HK-2 (cell line): ENCODE measurements at regions not wholly inside any gene's neighbourhood (a gene's known extent, or its start where the extent isn't known, plus 50 kb on each side); places are given as distances from the start of the nearest gene placed in this dataset.
A peak's percentile ranks its signal among the peaks of the same experiment; 100 is the strongest.
"Not testable (repeated sequence)": the region's sequence is repeated elsewhere in the genome, so short reads cannot be mapped to it uniquely, and the experiment has no call there.

Experiments
- DNase-seq: peaks from one replicate; pipeline ENCODE4 v3.0.0-alpha.2; 2018; ENCODE audit not compliant: unreplicated experiment

DNA sequence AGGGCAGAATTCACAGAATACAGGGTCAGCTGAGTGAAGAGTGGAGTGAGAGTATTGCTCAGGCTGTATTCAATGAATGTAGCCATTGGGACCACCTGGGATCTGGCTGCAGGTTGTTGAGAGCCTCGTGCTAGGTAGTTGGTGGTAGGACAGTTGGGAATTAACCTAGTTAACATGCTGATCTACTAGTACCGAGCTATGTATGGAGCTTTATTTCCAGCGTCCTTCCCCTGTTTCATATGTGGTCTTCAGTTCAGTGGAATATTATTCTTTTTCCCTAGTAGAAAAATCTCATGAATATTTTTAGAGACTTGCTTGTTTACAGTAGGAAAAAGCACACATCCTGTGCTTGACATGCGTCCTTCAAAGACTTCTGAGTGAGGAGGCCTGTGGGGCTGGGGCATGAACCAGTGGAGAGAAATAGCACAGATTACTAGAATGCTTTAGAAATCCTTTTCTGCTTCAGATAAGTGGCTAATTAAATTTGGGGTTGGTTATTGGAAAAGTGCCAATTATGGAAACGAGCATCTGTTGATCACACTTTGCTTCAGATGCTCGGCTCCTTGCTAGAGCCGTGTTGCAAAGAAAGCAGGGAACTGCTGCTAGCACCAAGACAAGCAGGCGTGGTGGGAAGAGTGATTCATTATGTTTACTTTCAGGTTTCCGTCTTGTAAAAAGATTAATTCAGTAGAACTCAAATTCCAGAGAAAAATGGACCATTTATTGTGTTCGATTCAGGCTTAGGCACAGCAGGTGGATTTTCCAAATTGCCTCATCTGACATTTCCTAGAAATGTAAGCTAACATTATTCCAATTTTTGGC is 53.6 kb downstream of the ARF6 start:
- DNase-seq: no peak

DNA sequence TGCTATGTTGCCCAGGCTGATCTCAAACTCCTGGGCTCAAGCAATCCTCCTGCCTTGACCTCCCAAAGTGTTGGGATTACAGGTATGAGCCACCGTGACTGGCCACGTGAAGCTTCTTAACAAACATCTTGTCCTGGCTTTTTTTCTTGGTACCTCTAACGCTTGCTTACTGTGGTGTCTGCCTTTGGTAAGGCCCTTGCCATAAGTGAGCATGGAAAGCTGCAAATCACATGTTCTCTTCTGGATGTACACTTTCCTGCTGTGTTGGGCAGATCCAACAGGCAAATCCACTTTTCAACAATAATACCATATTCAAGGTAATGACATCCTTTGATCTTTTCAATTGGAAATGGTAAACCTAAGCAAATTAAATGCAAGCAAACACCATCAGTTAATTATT is 54.6 kb downstream of the ARF6 start:
- no peak for DNase-seq

GRCh38 chr14:49950275-49951228 is 57.7 kb downstream of the ARF6 start:
- DNase-seq: no peak

DNA sequence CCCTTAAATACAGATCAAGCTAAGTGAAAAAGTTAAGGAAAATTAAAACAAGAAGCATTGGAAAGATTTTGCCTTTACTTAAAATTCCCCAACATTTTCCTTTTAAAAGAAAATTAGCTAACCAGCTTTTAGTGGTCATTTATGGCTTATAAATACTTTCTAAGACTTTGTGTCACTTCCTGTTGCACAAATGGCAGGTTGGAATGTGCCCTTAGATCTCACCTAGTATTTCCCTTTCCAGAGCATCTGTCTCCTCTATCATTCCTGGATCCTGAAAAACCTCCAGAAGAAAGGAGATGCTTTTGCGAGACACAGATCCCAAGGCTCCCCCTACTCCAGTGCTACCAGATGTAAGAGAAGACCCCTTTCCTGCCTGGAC is 58.3 kb downstream of the ARF6 start:
- no peak for DNase-seq

DNA sequence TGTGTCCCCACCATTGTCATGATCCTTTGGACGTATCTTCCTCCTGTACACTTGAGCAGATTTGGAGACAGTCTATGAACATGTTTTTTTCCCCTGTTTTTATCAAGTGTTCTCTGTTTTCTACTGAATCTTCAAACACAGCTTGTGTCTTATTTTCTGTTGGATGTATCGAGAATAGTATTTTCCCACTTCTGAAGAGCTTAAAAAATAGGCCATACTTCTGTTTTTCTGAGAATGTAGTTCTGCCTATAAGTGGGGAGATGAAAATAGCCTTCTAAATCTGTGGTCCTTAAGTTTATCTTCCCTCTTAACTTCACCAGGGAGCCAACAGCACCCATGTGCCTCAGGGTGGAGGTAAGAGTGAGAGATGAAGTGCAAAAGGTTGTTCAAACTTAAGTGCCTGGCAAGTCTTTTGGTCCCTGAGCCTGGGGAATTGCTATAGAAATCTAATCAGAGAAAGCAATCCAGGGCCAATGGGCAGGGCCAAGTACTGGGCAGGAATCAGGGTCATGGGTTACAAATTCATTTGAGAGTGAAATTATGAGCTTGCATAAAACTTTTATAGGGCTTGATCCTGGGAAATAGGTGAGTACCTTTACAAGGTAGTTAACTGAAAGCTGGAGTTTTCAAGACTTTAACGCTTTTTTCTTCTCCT is 58.9 kb downstream of the ARF6 start:
- DNase-seq: no peak

DNA sequence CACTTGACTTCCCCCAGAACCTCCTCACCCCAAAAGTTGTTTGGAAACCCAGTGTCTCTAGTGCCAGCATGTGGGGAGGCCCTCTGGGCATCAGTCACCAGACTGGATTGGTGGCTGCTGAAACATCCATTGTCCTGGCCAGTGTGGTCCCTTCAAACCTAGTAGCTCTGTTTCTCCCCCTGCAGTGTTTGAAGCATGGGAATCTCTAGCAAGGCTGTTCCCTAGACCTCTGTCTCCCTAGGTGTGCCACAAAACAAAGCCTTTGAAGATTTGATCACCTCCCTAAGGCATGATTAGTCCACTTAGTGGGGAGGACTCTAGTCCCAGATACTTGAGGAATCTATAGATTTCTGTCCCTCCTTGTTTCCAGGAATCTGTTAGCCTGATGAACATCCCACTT is 60.3 kb downstream of the ARF6 start:
- DNase-seq: no peak

GRCh38 chr14:49954171-49954631 is 61.3 kb downstream of the ARF6 start:
- no peak for DNase-seq

DNA sequence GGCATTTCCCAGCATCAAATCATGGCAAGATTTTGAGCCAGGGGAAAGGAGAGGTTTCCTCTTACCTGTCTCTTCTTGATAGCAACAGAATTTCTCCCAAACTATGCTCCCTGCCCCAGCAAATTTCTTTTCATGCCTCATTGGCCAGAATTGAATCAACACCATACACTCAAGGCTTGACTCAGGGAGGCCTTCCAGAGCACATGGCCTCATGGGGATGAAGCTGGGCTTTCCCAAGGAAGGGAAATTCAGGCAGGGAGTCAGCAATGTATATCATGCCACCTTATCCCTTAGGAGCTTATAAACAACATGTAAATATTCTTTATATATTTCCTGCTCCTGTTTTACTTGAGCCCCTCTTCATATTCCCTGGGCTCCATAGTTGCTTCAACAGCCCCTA is 62.1 kb downstream of the ARF6 start:
- peak; percentile 22 for DNase-seq

GRCh38 chr14:49957089-49957852 is 64.4 kb downstream of the ARF6 start:
- no peak for DNase-seq

DNA sequence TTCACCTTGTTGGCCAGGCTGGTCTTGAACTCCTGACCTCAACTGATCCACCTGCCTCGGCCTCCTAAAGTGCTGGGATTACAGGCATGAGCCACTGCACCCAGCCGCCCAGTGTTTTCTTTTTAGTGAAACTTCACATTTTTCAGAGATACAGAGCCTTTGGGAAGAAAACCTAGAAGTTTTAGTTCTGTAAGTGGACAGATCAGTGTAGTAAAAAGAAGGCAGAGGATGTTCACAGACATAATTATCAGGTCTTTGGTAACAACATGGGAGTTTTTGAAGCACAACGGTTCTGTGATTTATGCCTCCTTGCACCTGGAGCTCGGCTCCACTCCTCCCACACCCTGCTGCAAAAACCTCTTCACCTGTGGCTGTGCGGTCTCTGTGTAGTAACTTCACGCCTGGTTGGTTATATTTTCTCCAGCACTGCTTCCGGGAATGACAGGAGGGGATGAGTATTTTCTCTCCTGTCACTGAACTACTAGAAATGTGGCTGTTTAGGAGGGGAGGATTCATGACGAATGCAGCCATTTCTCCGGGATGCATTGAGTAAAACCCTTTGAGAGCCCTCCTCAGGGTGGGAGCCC is 67.0 kb downstream of the ARF6 start:
- peak; percentile 68 for DNase-seq

DNA sequence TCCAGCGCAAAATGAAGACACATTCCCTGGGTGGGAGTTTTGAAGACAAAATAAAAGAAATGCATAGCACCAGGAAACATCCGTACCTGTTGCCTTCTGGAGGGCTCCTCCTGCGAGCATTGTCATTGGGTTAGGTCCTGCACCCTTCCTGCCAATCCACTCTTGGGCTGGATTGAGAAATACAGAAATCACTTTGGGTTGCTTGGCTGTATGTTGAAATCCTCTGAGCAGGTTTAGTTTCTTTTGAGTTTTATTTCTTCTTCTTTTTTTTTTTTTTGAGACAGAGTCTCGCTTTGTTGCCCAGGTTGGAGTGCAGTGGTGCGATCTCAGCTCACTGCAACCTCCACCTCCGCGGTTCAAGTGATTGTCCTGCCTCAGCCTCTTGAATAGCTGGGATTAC is 67.6 kb downstream of the ARF6 start:
- no peak for DNase-seq

- no peak for DNase-seq
Observed at GRCh38 chr14:49961270-49962222, 68.7 kb downstream of the ARF6 start.

- DNase-seq: no peak
Observed at GRCh38 chr14:49962621-49963020, 69.7 kb downstream of the ARF6 start.

GRCh38 chr14:49965068-49965651 is 72.3 kb downstream of the ARF6 start:
- not testable (repeated sequence) for DNase-seq

GRCh38 chr14:49966304-49966809 is 73.5 kb downstream of the ARF6 start:
- DNase-seq: peak; percentile 68

DNA sequence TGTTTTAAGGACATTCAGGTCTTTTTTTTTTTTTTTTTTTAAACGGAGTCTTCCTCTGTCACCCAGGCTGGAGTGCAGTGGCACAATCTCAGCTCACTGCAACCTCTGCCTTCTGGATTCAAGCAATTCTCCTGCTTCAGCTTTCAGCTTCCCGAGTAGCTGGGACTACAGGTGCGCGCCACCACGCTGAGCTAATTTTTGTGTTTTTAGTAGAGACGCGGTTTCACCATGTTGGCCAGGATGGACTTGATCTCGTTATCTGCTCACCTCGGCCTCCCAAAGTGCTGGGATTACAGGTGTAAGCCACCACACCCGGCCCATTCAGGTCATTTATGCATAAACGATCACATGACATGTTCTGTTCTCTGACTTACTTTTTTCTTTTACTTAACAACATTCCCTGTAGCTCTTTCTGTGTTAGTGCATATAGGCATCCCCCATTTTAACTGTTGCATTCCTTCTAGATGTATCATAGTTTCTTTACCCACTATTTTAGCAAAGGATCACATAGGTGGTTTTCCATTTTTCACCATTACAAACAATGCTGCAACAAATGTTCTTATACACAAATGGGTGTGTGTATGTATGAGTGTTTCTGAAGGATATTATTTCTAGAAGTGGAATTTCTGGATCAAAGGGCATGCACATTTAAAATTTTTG is 74.2 kb downstream of the ARF6 start:
- no peak for DNase-seq

- DNase-seq: no peak
Observed at GRCh38 chr14:49969961-49970360, 77.1 kb downstream of the ARF6 start.

DNA sequence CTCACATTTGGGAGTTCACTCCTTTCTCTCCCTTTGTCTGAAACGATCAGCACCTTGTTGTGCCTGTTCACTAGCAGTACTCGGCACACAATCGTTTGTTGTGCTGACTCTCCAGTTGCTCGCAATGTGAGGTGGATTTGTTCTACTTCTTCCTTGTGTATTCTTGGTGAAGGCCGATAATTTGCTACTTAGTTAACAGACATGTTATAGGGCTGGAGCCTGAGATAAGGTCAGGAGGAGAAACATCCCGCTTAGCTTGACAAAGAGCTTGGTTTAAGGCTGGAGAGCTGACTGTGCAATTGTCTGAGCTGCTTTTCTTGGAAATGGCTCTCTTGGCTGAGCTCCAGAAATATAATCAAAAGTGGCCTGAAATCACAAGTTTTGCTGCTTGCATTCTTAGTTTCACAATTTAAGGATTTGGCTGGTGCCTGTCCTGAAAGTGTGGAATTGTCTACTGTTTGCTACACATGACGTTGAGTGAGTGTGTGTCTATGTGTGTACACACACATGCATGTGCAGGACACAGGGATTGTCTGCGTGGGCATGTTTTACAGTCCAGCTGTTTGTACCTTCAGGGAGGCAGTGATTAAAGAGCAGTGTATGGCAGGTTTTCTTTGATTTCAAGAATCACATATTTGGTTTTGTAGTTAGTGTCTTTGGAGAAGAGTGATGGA is 77.7 kb downstream of the ARF6 start:
- no peak for DNase-seq
